OCI-LY1 (cell line): ENCODE measurements at regions not wholly inside any gene's neighbourhood (a gene's known extent, or its start where the extent isn't known, plus 50 kb on each side); places are given as distances from the start of the nearest gene placed in this dataset.

Source experiments
- H2AFZ ChIP-seq: fragments of 200-600 bp; sonication (generic), shearing (Covaris generic); 2 replicates; pipeline ENCODE4 v1.6.0; 2014; ENCODE audit warnings: antibody characterized with exemption, mild to moderate bottlenecking, low read length
- H3F3A ChIP-seq: fragments of 200-600 bp; sonication (generic), shearing (Covaris generic); 2 replicates; pipeline ENCODE4 v1.6.0; 2014; ENCODE audit warnings: mild to moderate bottlenecking, antibody characterized with exemption, low read length, moderate library complexity; ENCODE audit not compliant: insufficient read depth
- H3K27ac ChIP-seq: fragments of 200-600 bp; sonication (generic); 2 replicates; pipeline ENCODE4 v1.5.1; 2014; ENCODE audit warnings: low read length, mixed run types, mild to moderate bottlenecking, low read depth; ENCODE audit not compliant: poor library complexity, severe bottlenecking
- H3K27me3 ChIP-seq: fragments of 200-600 bp; sonication (generic); 2 replicates; pipeline ENCODE4 v1.6.0; 2014; ENCODE audit warnings: antibody characterized with exemption, mild to moderate bottlenecking, low read length, moderate library complexity; ENCODE audit not compliant: insufficient read depth
- H3K36me3 ChIP-seq: fragments of 200-600 bp; sonication (generic); 2 replicates; pipeline ENCODE4 v1.6.1; 2014; ENCODE audit warnings: mild to moderate bottlenecking, antibody characterized with exemption, low read length, moderate library complexity, mixed read lengths; ENCODE audit not compliant: insufficient read depth
- H3K4me1 ChIP-seq: fragments of 200-600 bp; sonication (generic); 2 replicates; pipeline ENCODE4 v1.5.1; 2014; ENCODE audit warnings: mild to moderate bottlenecking, low read length, moderate library complexity; ENCODE audit not compliant: insufficient read depth, severe bottlenecking
- H3K4me2 ChIP-seq: fragments of 200-600 bp; sonication (generic), shearing (Covaris generic); 2 replicates; pipeline ENCODE4 v1.6.1; 2014; ENCODE audit warnings: low read length
- H3K4me3 ChIP-seq: fragments of 200-600 bp; sonication (generic); 2 replicates; pipeline ENCODE4 v1.5.1; 2014; ENCODE audit warnings: low read length, low read depth, mild to moderate bottlenecking, mixed read lengths; ENCODE audit not compliant: poor library complexity, severe bottlenecking
- H3K79me2 ChIP-seq: fragments of 200-600 bp; shearing (Covaris generic); 2 replicates; pipeline ENCODE4 v1.6.1; 2016; ENCODE audit warnings: mixed run types, low read length, mixed read lengths; ENCODE audit not compliant: insufficient read depth
- H3K9ac ChIP-seq: fragments of 200-600 bp; sonication (generic), shearing (Covaris generic); 2 replicates; pipeline ENCODE4 v1.6.1; 2014; ENCODE audit warnings: mild to moderate bottlenecking, low read length, mixed read lengths
- H3K9me2 ChIP-seq: fragments of 200-600 bp; sonication (generic), shearing (Covaris generic); 2 replicates; pipeline ENCODE4 v1.6.1; 2014; ENCODE audit warnings: low read depth, mild to moderate bottlenecking, low read length, mixed read lengths
- H3K9me3 ChIP-seq: fragments of 200-600 bp; shearing (Covaris generic); 2 replicates; pipeline ENCODE4 v1.6.1; 2014; ENCODE audit warnings: low read length, mixed read lengths
- H4K20me1 ChIP-seq: fragments of 200-600 bp; sonication (generic), shearing (Covaris generic); 2 replicates; pipeline ENCODE4 v1.6.0; 2016; ENCODE audit warnings: mild to moderate bottlenecking, low read length; ENCODE audit not compliant: insufficient read depth
- CTCF ChIP-seq: fragments of 200-600 bp; sonication (generic), shearing (Covaris generic); IDR thresholded peaks from 2 replicates; pipeline ENCODE4 v1.5.1; 2017; ENCODE audit warnings: mild to moderate bottlenecking, antibody characterized with exemption, low read length, moderate library complexity, mixed read lengths
- EZH2 ChIP-seq: fragments of 200-600 bp; sonication (generic), shearing (Covaris generic); IDR thresholded peaks from 2 replicates; pipeline ENCODE4 v1.8.0; 2017; ENCODE audit warnings: borderline replicate concordance, mixed run types, mild to moderate bottlenecking, antibody characterized with exemption, low read length, moderate library complexity, mixed read lengths

GRCh38 chr1:58391514-58391913 lies 155.0 kb downstream of the OMA1 start:
- no peaks in the 10 kb centered on the region for H3K9me2 ChIP-seq
- no peaks in the 10 kb centered on the region for H4K20me1 ChIP-seq
- H3K4me1 ChIP-seq = peaks cover 41% of the 10 kb centered on the region
- H3K9ac ChIP-seq = peak overlapping the region; percentile 28; the same call in 1 of the 2 replicates
- H3K36me3 ChIP-seq = 0 out of 2 replicates have a peak, but pooled peaks cover 4% of the 10 kb centered on the region
- no peaks in the 10 kb centered on the region for H3K27me3 ChIP-seq
- peak overlapping the region; percentile 44 for H3K4me2 ChIP-seq
- H3K9me3 ChIP-seq = no peaks in the 10 kb centered on the region
- no peak for TF ChIP-seq EZH2
- no peak for TF ChIP-seq CTCF
- H3K79me2 ChIP-seq = no peaks in the 10 kb centered on the region
- no peak overlapping the region for H2AFZ ChIP-seq
- H3F3A ChIP-seq = no peaks in the 10 kb centered on the region
- peak overlapping the region; percentile 14 for H3K4me3 ChIP-seq
- peak overlapping the region; percentile 96 for H3K27ac ChIP-seq

- Histone ChIP-seq H3F3A (no peaks in the 10 kb centered on the region), H3K9ac (peak overlapping the region; percentile 14; the same call in 1 of the 2 replicates), H3K4me2 (peak overlapping the region; percentile 44; the same call in 1 of the 2 replicates), H4K20me1 (no peaks in the 10 kb centered on the region), H3K36me3 (0 out of 2 replicates have a peak, but pooled peaks cover 4% of the 10 kb centered on the region), H3K4me1 (peaks cover 41% of the 10 kb centered on the region), H3K9me3 (no peaks in the 10 kb centered on the region), H3K79me2 (no peaks in the 10 kb centered on the region), H2AFZ (no peak overlapping the region), H3K9me2 (no peaks in the 10 kb centered on the region), H3K27me3 (no peaks in the 10 kb centered on the region), H3K4me3 (no peak overlapping the region), H3K27ac (peak overlapping the region; percentile 96)
- no peak for TF ChIP-seq CTCF
- no peak for TF ChIP-seq EZH2
Measured at GRCh38 chr1:58391056-58391455, 155.5 kb downstream of the OMA1 start.

- no peak for TF ChIP-seq EZH2
- no peak for TF ChIP-seq CTCF
Measured at GRCh38 chr1:58390091-58390490, 156.4 kb downstream of the OMA1 start.

More at GRCh38 chr1:58390091-58390490, 156.4 kb downstream of the OMA1 start:
- no peaks in the 10 kb centered on the region for H3K79me2 ChIP-seq
- H3K4me2 ChIP-seq = no peak overlapping the region
- no peaks in the 10 kb centered on the region for H3F3A ChIP-seq
- H3K4me1 ChIP-seq = peaks cover 35% of the 10 kb centered on the region
- no peaks in the 10 kb centered on the region for H3K27me3 ChIP-seq
- H4K20me1 ChIP-seq = no peaks in the 10 kb centered on the region
- H3K27ac ChIP-seq = peak overlapping the region; percentile 96
- no peak overlapping the region for H2AFZ ChIP-seq
- 0 out of 2 replicates have a peak, but pooled peaks cover 4% of the 10 kb centered on the region for H3K36me3 ChIP-seq
- no peak overlapping the region for H3K9ac ChIP-seq
- H3K9me3 ChIP-seq = no peaks in the 10 kb centered on the region
- H3K4me3 ChIP-seq = no peak overlapping the region
- H3K9me2 ChIP-seq = no peaks in the 10 kb centered on the region
